AG10803 (cell line): ENCODE measurements at regions not wholly inside any gene's neighbourhood (a gene's known extent, or its start where the extent isn't known, plus 50 kb on each side); places are given as distances from the start of the nearest gene placed in this dataset.

Experiments
- DNase-seq: peaks from one replicate; pipeline ENCODE4 v3.0.0; 2010; ENCODE audit warnings: low read depth
- H3K4me3 ChIP-seq: 2 replicates; pipeline ENCODE4 v1.5.1; 2011; ENCODE audit warnings: mild to moderate bottlenecking, low read length, control low read depth
- CTCF ChIP-seq: conservative IDR thresholded peaks from 2 replicates; pipeline ENCODE4 v1.5.1; 2011; ENCODE audit warnings: mild to moderate bottlenecking, low read length, control low read depth, inconsistent platforms

DNA sequence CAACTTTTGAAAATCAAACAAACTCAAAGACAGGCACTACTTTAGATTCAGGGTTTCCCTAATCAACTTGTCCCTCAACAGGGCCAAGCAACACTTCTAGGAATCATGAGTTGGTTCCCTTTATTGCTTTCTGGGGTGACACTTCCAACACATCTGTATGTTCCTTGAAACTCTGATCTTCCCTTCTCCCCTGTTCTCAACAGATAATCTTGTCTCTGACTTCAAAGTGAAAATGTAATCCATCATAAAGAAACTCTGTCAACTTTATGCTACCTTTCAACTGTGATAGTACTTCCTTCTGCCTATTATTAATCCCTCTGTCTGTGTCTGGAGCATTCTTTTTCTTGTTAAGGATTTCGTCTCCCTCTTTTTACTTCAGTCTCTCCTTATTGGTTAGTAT, 250.1 kb upstream of the MEF2C start:
- no peak for TF ChIP-seq CTCF
- DNase-seq = no peak
- H3K4me3 ChIP-seq = no peak overlapping the region

GRCh38 chr5:89130851-89131250, 247.9 kb upstream of the MEF2C start:
- DNase-seq = no peak
- H3K4me3 ChIP-seq = no peak overlapping the region
- no peak for TF ChIP-seq CTCF

GRCh38 chr5:89129941-89130340, 247.0 kb upstream of the MEF2C start:
- peak; percentile 54 for DNase-seq
- no peak for TF ChIP-seq CTCF
- no peak overlapping the region for H3K4me3 ChIP-seq

GRCh38 chr5:89128906-89129625, 246.1 kb upstream of the MEF2C start:
- no peak overlapping the region for H3K4me3 ChIP-seq
- no peak for DNase-seq
- TF ChIP-seq CTCF = no peak

GRCh38 chr5:89128092-89128491, 245.1 kb upstream of the MEF2C start:
- no peak overlapping the region for H3K4me3 ChIP-seq
- no peak for DNase-seq
- no peak for TF ChIP-seq CTCF

GRCh38 chr5:89127191-89127590, 244.2 kb upstream of the MEF2C start:
- DNase-seq = no peak
- no peak overlapping the region for H3K4me3 ChIP-seq

More at GRCh38 chr5:89127191-89127590, 244.2 kb upstream of the MEF2C start:
- no peak for TF ChIP-seq CTCF
